G401.6 (cell line): ENCODE measurements at regions not wholly inside any gene's neighbourhood (a gene's known extent, or its start where the extent isn't known, plus 50 kb on each side); places are given as distances from the start of the nearest gene placed in this dataset.
"Not testable (repeated sequence)": the region's sequence is repeated elsewhere in the genome, so short reads cannot be mapped to it uniquely, and the experiment has no call there.

Experiments used
- FAIRE-seq: peaks from 2 replicates; lab custom pipeline; 2012; peaks lifted over from hg19 to GRCh38; lab: Jason Lieb, UNC

DNA sequence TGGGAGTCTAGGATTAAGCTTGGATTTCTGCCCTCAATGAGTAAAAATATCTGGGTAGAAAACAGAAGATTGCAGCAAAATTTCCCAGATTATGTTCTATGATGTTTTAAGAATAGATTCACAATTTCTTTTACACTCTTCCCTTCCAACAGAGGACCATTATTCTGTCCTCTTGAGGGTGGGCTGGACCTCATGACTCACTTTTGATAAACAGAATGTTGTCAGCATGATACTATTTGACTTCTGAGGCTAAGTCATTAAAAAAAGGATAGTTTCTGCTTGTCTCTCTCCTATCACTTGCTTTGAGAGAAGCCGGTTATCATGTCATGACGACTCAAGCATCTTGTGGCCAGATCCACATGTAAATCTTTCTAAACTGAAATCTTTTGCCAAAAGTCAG lies 396.2 kb upstream of the CDIN1 start:
- FAIRE-seq, result no peak

DNA sequence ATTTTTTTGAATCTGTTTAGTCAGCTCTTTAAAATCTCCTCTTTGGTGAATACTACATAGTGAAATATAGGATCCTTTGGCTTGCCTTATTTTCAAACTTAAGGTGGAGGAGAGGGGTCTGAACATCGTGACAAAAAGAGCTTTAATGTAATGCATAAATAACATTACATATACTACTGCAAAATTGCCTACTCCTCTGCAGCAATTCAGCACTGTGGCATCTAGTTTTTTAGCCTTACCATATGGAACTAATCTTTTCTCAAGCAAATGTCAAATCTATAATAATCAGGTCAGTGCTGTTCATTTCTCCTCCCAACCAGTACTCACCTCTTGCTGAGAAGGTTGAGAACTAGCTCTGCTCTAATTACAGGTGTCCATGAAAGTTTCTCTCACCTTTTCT lies 394.0 kb upstream of the CDIN1 start:
- no peak for FAIRE-seq

DNA sequence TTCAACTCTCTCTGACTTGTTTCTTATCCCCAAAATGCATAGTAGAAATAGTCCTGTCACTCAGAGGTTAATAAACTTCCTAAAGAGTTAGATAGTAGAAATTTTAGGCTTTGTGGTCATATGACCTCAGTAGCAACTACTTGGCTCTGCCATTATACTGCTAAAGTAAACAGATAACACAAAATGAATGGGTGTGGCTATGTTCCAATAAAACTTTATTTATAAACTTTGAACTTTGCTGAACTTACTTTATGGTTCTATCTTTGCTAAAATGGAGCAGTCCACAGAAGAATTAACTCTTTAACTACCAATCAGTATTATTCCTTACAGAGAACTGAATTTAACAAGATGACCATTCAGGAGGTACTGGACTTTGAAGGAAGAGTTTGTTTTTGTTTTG lies 393.6 kb upstream of the CDIN1 start:
- FAIRE-seq, result no peak

GRCh38 chr15:36186376-36186775 lies 393.1 kb upstream of the CDIN1 start:
- no peak for FAIRE-seq

- FAIRE-seq, result peak; percentile 40
These were observed 388.0 kb upstream of the CDIN1 start for GRCh38 chr15:36191459-36191858.

GRCh38 chr15:36195361-36196007 lies 383.9 kb upstream of the CDIN1 start:
- FAIRE-seq, result not testable (repeated sequence)

- FAIRE-seq, result no peak
These were observed 370.4 kb upstream of the CDIN1 start for GRCh38 chr15:36208868-36209582.

- no peak for FAIRE-seq
These were observed 369.0 kb upstream of the CDIN1 start for GRCh38 chr15:36210426-36210825.

GRCh38 chr15:36218322-36218721 lies 361.1 kb upstream of the CDIN1 start:
- no peak for FAIRE-seq

DNA sequence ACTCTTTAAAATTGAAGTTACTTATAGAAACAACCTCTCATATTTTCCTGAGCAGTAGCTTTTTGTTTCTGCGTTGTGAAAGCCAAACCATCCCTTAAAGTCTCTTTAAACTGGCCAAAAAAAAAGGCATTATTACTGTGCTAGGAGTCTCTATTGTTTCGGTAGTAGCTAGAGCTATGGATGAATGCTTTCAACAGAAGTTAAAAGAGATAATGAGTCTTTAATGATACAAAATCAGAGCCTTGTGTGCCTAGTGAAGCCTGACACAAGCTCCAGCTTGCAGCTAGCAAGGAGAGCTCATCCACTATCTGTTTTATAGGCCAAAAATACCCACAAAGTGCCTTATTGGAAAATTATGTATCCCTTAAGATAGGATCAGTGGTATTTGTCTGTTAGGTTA lies 360.4 kb upstream of the CDIN1 start:
- no peak for FAIRE-seq

- FAIRE-seq, result no peak
These were observed 357.4 kb upstream of the CDIN1 start for GRCh38 chr15:36221992-36222391.

- no peak for FAIRE-seq
These were observed 348.6 kb upstream of the CDIN1 start for GRCh38 chr15:36230776-36231175.

DNA sequence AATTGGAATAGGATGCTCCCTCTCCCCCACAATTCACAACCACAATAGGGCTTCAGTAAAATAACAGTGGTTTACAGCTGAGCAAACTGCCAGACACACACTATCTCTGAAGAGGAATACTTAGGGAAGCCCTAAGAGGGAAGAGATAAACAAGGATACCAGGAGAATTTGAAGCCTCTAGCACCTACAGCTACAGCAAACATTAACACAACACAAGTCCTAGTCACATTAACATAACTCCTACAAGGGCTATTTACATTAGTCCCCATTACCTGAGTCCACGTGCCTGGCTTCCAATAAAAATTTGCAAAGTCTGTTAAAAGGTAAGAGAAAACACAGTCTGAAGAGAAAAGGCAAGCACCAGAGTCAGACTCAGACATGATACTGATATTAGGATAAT lies 346.9 kb upstream of the CDIN1 start:
- no peak for FAIRE-seq

- FAIRE-seq, result no peak
These were observed 344.7 kb upstream of the CDIN1 start for GRCh38 chr15:36234743-36235142.

- FAIRE-seq, result no peak
These were observed 344.3 kb upstream of the CDIN1 start for GRCh38 chr15:36235173-36235572.

DNA sequence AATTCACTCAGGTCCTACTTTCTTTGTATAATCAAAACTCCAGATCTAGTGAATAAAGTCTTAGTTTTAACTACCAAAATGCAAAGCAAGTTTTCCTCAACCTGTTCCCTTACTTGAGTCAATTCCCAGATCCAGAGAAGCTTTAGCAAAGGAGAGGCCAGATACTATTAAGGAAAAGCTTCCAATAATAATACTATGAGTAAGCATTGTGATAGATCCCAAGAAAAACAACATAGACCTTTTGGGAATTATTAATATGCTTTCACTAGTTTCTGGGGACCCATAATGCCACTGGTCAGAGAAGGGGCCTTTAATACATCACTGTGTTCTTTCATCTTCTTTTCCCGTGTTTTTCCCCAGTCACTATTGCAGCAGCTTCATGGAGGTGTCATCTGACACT lies 339.9 kb upstream of the CDIN1 start:
- no peak for FAIRE-seq

- FAIRE-seq, result no peak
These were observed 328.0 kb upstream of the CDIN1 start for GRCh38 chr15:36251450-36251849.

GRCh38 chr15:36252146-36252711 lies 327.2 kb upstream of the CDIN1 start:
- no peak for FAIRE-seq

GRCh38 chr15:36254426-36254825 lies 325.0 kb upstream of the CDIN1 start:
- FAIRE-seq, result no peak

GRCh38 chr15:36256404-36256807 lies 323.0 kb upstream of the CDIN1 start:
- no peak for FAIRE-seq

DNA sequence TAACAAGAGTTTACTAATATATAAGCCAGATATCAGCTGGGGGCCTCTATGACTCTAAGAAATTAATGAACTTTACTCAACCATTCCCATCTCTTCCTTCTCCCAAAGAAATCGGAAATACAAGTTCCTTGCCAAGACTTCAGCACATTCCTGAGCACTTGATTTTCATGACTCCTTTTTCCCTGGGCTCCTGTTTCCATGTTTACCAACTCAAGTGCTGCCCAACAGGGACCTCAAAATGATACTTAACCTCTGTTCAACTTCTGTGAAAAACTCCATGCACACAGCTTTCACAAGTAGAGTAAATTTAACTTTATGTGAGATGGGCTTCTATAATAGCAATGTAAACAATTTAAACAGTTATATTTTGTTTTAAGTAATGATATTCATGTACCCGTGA lies 315.8 kb upstream of the CDIN1 start:
- FAIRE-seq, result no peak

- peak; percentile 75 for FAIRE-seq
These were observed 314.0 kb upstream of the CDIN1 start for GRCh38 chr15:36265422-36265821.

- FAIRE-seq, result no peak
These were observed 308.4 kb upstream of the CDIN1 start for GRCh38 chr15:36271048-36271447.

- FAIRE-seq, result no peak
These were observed 303.8 kb upstream of the CDIN1 start for GRCh38 chr15:36275656-36276055.
